PFSK-1 (cell line): ENCODE measurements at regions not wholly inside any gene's neighbourhood (a gene's known extent, or its start where the extent isn't known, plus 50 kb on each side); places are given as distances from the start of the nearest gene placed in this dataset.

Source experiments
- FOXP2 ChIP-seq: optimal IDR thresholded peaks from 2 replicates; pipeline ENCODE3; 2011; ENCODE audit warnings: borderline replicate concordance, control low read depth, inconsistent platforms; ENCODE audit not compliant: insufficient read depth; ENCODE audit errors: extremely low read length, extremely low read depth
- POLR2AphosphoS5 ChIP-seq: IDR thresholded peaks from 2 replicates; pipeline ENCODE4 v1.6.1; 2012; ENCODE audit warnings: low read depth, mild to moderate bottlenecking, control low read depth, low read length, moderate library complexity
- REST ChIP-seq, 2 experiments: IDR thresholded peaks; 2 replicates each; pipeline versions ENCODE4 v1.6.1 to v1.8.0; 2011 to 2012; ENCODE audit warnings: low read depth in 2 of 2, low read length in 2 of 2, control low read depth in 1 of 2, inconsistent platforms in 1 of 2, mild to moderate bottlenecking in 1 of 2, moderate library complexity in 1 of 2; ENCODE audit not compliant: insufficient read depth in 1 of 2
- SIN3A ChIP-seq: IDR thresholded peaks from 2 replicates; pipeline ENCODE4 v1.6.1; 2012; ENCODE audit warnings: mild to moderate bottlenecking, low read length, moderate library complexity, borderline replicate concordance; ENCODE audit not compliant: insufficient read depth
- TAF1 ChIP-seq: IDR thresholded peaks from 2 replicates; pipeline ENCODE4 v1.6.1; 2012; ENCODE audit warnings: low read length, control low read depth, borderline replicate concordance; ENCODE audit not compliant: insufficient read depth

- TF ChIP-seq REST (IDR thresholded peaks at IDR 0.05; ENCODE audit: insufficient read depth in 1 of 2, low read depth in 2 of 2, low read length in 2 of 2) (no peak), FOXP2 (no peak), TAF1 (no peak), POLR2AphosphoS5 (no peak), SIN3A (no peak)
These were observed 287.8 kb downstream of the WDR11 start for GRCh38 chr10:121138918-121139317.

- no peak for TF ChIP-seq REST (IDR thresholded peaks at IDR 0.05; ENCODE audit: insufficient read depth in 1 of 2, low read depth in 2 of 2, low read length in 2 of 2)
- TF ChIP-seq FOXP2: no peak
- no peak for TF ChIP-seq SIN3A
- no peak for TF ChIP-seq POLR2AphosphoS5
- TF ChIP-seq TAF1: no peak
These were observed 297.8 kb downstream of the WDR11 start for GRCh38 chr10:121148921-121149320.

GRCh38 chr10:121152033-121152432 is 300.9 kb downstream of the WDR11 start:
- TF ChIP-seq TAF1: no peak
- TF ChIP-seq FOXP2: no peak
- TF ChIP-seq POLR2AphosphoS5: no peak
- no peak for TF ChIP-seq REST (IDR thresholded peaks at IDR 0.05; ENCODE audit: insufficient read depth in 1 of 2, low read depth in 2 of 2, low read length in 2 of 2)
- TF ChIP-seq SIN3A: no peak

GRCh38 chr10:121152935-121153334 is 301.8 kb downstream of the WDR11 start:
- no peak for TF ChIP-seq SIN3A
- TF ChIP-seq FOXP2: no peak
- TF ChIP-seq TAF1: no peak
- TF ChIP-seq POLR2AphosphoS5: no peak
- no peak for TF ChIP-seq REST (IDR thresholded peaks at IDR 0.05; ENCODE audit: insufficient read depth in 1 of 2, low read depth in 2 of 2, low read length in 2 of 2)

GRCh38 chr10:121154310-121154709 is 303.1 kb downstream of the WDR11 start:
- TF ChIP-seq POLR2AphosphoS5 (no peak), REST (IDR thresholded peaks at IDR 0.05; ENCODE audit: insufficient read depth in 1 of 2, low read depth in 2 of 2, low read length in 2 of 2) (no peak), FOXP2 (no peak), TAF1 (no peak), SIN3A (no peak)
